WTC11 (cell line): ENCODE measurements at regions not wholly inside any gene's neighbourhood (a gene's known extent, or its start where the extent isn't known, plus 50 kb on each side); places are given as distances from the start of the nearest gene placed in this dataset.

Experiments used
- ATAC-seq: fragments of 200-7000 bp; cut with Tn5 transposase; 2 replicates; pipeline ENCODE4 v1.10.0; 2021; ENCODE audit warnings: mild to moderate bottlenecking, moderate library complexity
- CTCF ChIA-PET: fragments of 300-600 bp; sonication (Branson Sonifier 250); formaldehyde crosslinking; loops from one replicate; lab custom pipeline; 2021; ENCODE audit warnings: antibody characterized with exemption; lab: Charles Lee
- POLR2A ChIA-PET: fragments of 350-600 bp; sonication (Branson Sonifier 250); formaldehyde crosslinking; loops from one replicate; lab custom pipeline; 2021; ENCODE audit warnings: antibody characterized with exemption; lab: Charles Lee
- DNase-seq: peaks from one replicate; pipeline ENCODE4 v3.0.0; 2021; ENCODE audit warnings: low spot score
- H3K27ac Mint-ChIP-seq: 2 replicates; pipeline ENCODE4 v1.8.0; 2021; ENCODE audit warnings: mixed read lengths
- H3K27me3 Mint-ChIP-seq: 2 replicates; pipeline ENCODE4 v1.8.0; 2021; ENCODE audit warnings: low read depth, mild to moderate bottlenecking, moderate library complexity, mixed read lengths
- H3K36me3 Mint-ChIP-seq: 2 replicates; pipeline ENCODE4 v1.8.0; 2021; ENCODE audit warnings: mixed read lengths
- H3K4me1 Mint-ChIP-seq: 2 replicates; pipeline ENCODE4 v1.8.0; 2022; ENCODE audit warnings: mixed read lengths
- H3K4me3 Mint-ChIP-seq: 2 replicates; pipeline ENCODE4 v1.8.0; 2021; ENCODE audit warnings: mild to moderate bottlenecking, moderate library complexity, mixed read lengths
- H3K9me3 Mint-ChIP-seq: 2 replicates; pipeline ENCODE4 v1.8.0; 2021; ENCODE audit warnings: mixed read lengths
- AR ChIP-seq: fragments of 250-450 bp; sonication (Bioruptor Pico); IDR thresholded peaks from 2 replicates; pipeline ENCODE4 v1.9.0; 2021; ENCODE audit warnings: mild to moderate bottlenecking
- ARID4B ChIP-seq: sonication (generic); formaldehyde crosslinking; IDR thresholded peaks from 2 replicates; pipeline ENCODE4 v1.8.0; 2023; ENCODE audit warnings: missing genetic modification reagents, mild to moderate bottlenecking, borderline replicate concordance
- ATF6 ChIP-seq: sonication (generic); formaldehyde crosslinking; IDR thresholded peaks from 2 replicates; pipeline ENCODE4 v1.8.1; 2023; ENCODE audit warnings: mild to moderate bottlenecking, missing genetic modification reagents
- ELF4 ChIP-seq: sonication (generic); formaldehyde crosslinking; IDR thresholded peaks from 2 replicates; pipeline ENCODE4 v1.8.1; 2022; ENCODE audit warnings: low read depth, mild to moderate bottlenecking, moderate library complexity, missing genetic modification reagents
- FOXP4 ChIP-seq: sonication (generic); formaldehyde crosslinking; IDR thresholded peaks from 2 replicates; pipeline ENCODE4 v1.8.0; 2022; ENCODE audit warnings: mild to moderate bottlenecking, missing genetic modification reagents
- GRHL2 ChIP-seq: fragments of 250-450 bp; sonication (Bioruptor Pico); IDR thresholded peaks from 2 replicates; pipeline ENCODE4 v1.8.0; 2022; ENCODE audit warnings: mild to moderate bottlenecking, moderate library complexity; ENCODE audit not compliant: insufficient replicate concordance, severe bottlenecking
- IRF2 ChIP-seq: sonication (generic); formaldehyde crosslinking; IDR thresholded peaks from 2 replicates; pipeline ENCODE4 v1.8.0; 2022; ENCODE audit warnings: low read depth, missing genetic modification reagents, borderline replicate concordance
- MAX ChIP-seq: sonication (generic); formaldehyde crosslinking; IDR thresholded peaks from 2 replicates; pipeline ENCODE4 v1.8.0; 2022; ENCODE audit warnings: mild to moderate bottlenecking, missing genetic modification reagents
- RORB ChIP-seq: fragments of 250-450 bp; sonication (Bioruptor Pico); IDR thresholded peaks from 2 replicates; pipeline ENCODE4 v1.9.0; 2021; ENCODE audit warnings: mild to moderate bottlenecking
- SMAD4 ChIP-seq: sonication (generic); formaldehyde crosslinking; IDR thresholded peaks from 2 replicates; pipeline ENCODE4 v1.8.0; 2022; ENCODE audit warnings: mild to moderate bottlenecking, missing genetic modification reagents
- SP1 ChIP-seq: sonication (generic); formaldehyde crosslinking; conservative IDR thresholded peaks from 2 replicates; pipeline ENCODE4 v1.8.1; 2022; ENCODE audit warnings: missing genetic modification reagents
- STAT6 ChIP-seq: sonication (generic); formaldehyde crosslinking; conservative IDR thresholded peaks from 2 replicates; pipeline ENCODE4 v1.8.1; 2023; ENCODE audit warnings: mild to moderate bottlenecking, low read depth, missing genetic modification reagents, moderate library complexity
- TEAD1 ChIP-seq: sonication (generic); formaldehyde crosslinking; IDR thresholded peaks from 2 replicates; pipeline ENCODE4 v1.8.0; 2022; ENCODE audit warnings: mild to moderate bottlenecking, missing genetic modification reagents
- TEAD4 ChIP-seq: sonication (generic); formaldehyde crosslinking; IDR thresholded peaks from 2 replicates; pipeline ENCODE4 v1.8.0; 2022; ENCODE audit warnings: mild to moderate bottlenecking, missing genetic modification reagents
- USF1 ChIP-seq: sonication (generic); formaldehyde crosslinking; IDR thresholded peaks from 2 replicates; pipeline ENCODE4 v1.8.0; 2022; ENCODE audit warnings: mild to moderate bottlenecking, missing genetic modification reagents
- ZNF423 ChIP-seq: fragments of 250-450 bp; sonication (Bioruptor Pico); IDR thresholded peaks from 2 replicates; pipeline ENCODE4 v2.1.2; 2022; ENCODE audit warnings: mild to moderate bottlenecking, moderate library complexity
- ZNF425 ChIP-seq: fragments of 250-450 bp; sonication (Bioruptor Pico); conservative IDR thresholded peaks from 2 replicates; pipeline ENCODE4 v1.9.0; 2021; ENCODE audit warnings: mild to moderate bottlenecking
- ZNF671 ChIP-seq: fragments of 250-450 bp; sonication (Bioruptor Pico); IDR thresholded peaks from 2 replicates; pipeline ENCODE4 v1.8.0; 2021; ENCODE audit warnings: mild to moderate bottlenecking

- DNase-seq = no peak
- CTCF ChIA-PET = no interaction called here
- Mint-ChIP-seq H3K27ac (no peak overlapping the region), H3K9me3 (peaks cover 28% of the 10 kb centered on the region), H3K4me3 (no peak overlapping the region), H3K4me1 (no peaks in the 10 kb centered on the region), H3K36me3 (no peaks in the 10 kb centered on the region), H3K27me3 (no peaks in the 10 kb centered on the region)
- ATAC-seq = no peak
- POLR2A ChIA-PET = no interaction called here
- TF ChIP-seq RORB (no peak), SP1 (CRISPR knock-in tag) (no peak), ZNF423 (CRISPR knock-in tag) (no peak), ZNF425 (no peak), AR (CRISPR knock-in tag) (no peak), ELF4 (no peak), GRHL2 (CRISPR knock-in tag) (no peak), SMAD4 (no peak), FOXP4 (CRISPR knock-in tag) (no peak), TEAD4 (CRISPR knock-in tag) (no peak), TEAD1 (CRISPR knock-in tag) (no peak), MAX (CRISPR knock-in tag) (no peak), USF1 (CRISPR knock-in tag) (no peak), STAT6 (no peak), ZNF671 (CRISPR knock-in tag) (no peak)
Observed at GRCh38 chr10:81034383-81034782, 496.7 kb downstream of the SH2D4B start.

- DNase-seq (no peak), ATAC-seq (no peak)
- Mint-ChIP-seq H3K27me3 (no peaks in the 10 kb centered on the region), H3K9me3 (peaks cover 17% of the 10 kb centered on the region), H3K36me3 (no peaks in the 10 kb centered on the region), H3K4me3 (no peak overlapping the region), H3K27ac (no peak overlapping the region), H3K4me1 (no peaks in the 10 kb centered on the region)
- ChIA-PET CTCF (no interaction called here), POLR2A (no interaction called here)
- TF ChIP-seq ATF6 (CRISPR knock-in tag) (no peak), ARID4B (CRISPR knock-in tag) (no peak), USF1 (CRISPR knock-in tag) (no peak), IRF2 (no peak)
Observed at GRCh38 chr10:81036257-81036656, 498.6 kb downstream of the SH2D4B start.
